HepG2 (cell line): ENCODE measurements at regions not wholly inside any gene's neighbourhood (a gene's known extent, or its start where the extent isn't known, plus 50 kb on each side); places are given as distances from the start of the nearest gene placed in this dataset.

Experiments used
- ATAC-seq: fragments of 200-7000 bp; cut with Tn5 transposase; 3 replicates; pipeline ENCODE4 v1.9.1; 2020; ENCODE audit warnings: mild to moderate bottlenecking, moderate library complexity
- BruUV-seq: library from RNA; stranded (reverse); fragments of 400-500 nt; replicated peaks from 2 replicates; lab custom pipeline; 2021; lab: Mats Ljungman, UMichigan
- CTCF ChIA-PET: fragments of 300-600 bp; formaldehyde crosslinking; extraction: SDS; loops from one replicate; lab custom pipeline; 2021; ENCODE audit warnings: low total read pairs, inconsistent platforms, low intra/inter-chr PET ratio; lab: Yijun Ruan, JAX
- POLR2A ChIA-PET: fragments of 350-600 bp; sonication (Branson Sonifier 250); formaldehyde crosslinking; loops from one replicate; lab custom pipeline; 2020; ENCODE audit warnings: antibody characterized with exemption, inconsistent platforms; lab: Yijun Ruan, JAX
- DNase-seq: peaks from one replicate; pipeline ENCODE4 v3.0.0-alpha.2; 2015; ENCODE audit warnings: low spot score
- FAIRE-seq: peaks from 3 replicates; lab custom pipeline; 2011; peaks lifted over from hg19 to GRCh38; lab: Jason Lieb, UNC
- H2AFZ ChIP-seq: one replicate; pipeline ENCODE4 v1.6.1; 2011; ENCODE audit warnings: low read length, inconsistent platforms
- H3K27ac ChIP-seq: fragments of 300-600 bp; 3 replicates; pipeline ENCODE4 v1.8.0; 2011; ENCODE audit warnings: mixed run types, mild to moderate bottlenecking, mixed read lengths, low read length, inconsistent platforms; ENCODE audit not compliant: insufficient read depth; ENCODE audit errors: extremely low read length
- H3K27me3 ChIP-seq, 2 experiments: fragments of 200-600 bp in 1 of 2; 2 replicates in 1 of 2; 3 replicates in 1 of 2; pipeline versions ENCODE4 v1.6.0 to v1.8.0; 2011; ENCODE audit warnings: low read length in 2 of 2, mild to moderate bottlenecking in 2 of 2, moderate library complexity in 2 of 2, inconsistent platforms in 1 of 2; ENCODE audit not compliant: insufficient read depth in 2 of 2, control insufficient read depth in 1 of 2
- H3K36me3 ChIP-seq, 2 experiments: fragments of 200-600 bp in 1 of 2; replicated peaks in 1 of 2; 2 replicates in 1 of 2; 3 replicates in 1 of 2; pipeline versions ENCODE4 v1.5.1 to v1.8.0; 2011; ENCODE audit warnings: low read length in 2 of 2, inconsistent platforms in 1 of 2; ENCODE audit not compliant: insufficient read depth in 2 of 2, control insufficient read depth in 1 of 2
- H3K4me1 ChIP-seq: 2 replicates; pipeline ENCODE4 v1.5.1; 2012; ENCODE audit warnings: low read length, inconsistent platforms; ENCODE audit not compliant: insufficient read depth
- H3K4me2 ChIP-seq: 2 replicates; pipeline ENCODE4 v1.6.0; 2011; ENCODE audit warnings: low read depth, low read length, inconsistent platforms
- H3K4me3 ChIP-seq, 3 experiments: fragments of 200-600 bp in 1 of 3; sonication (generic), shearing (Covaris generic) in 1 of 3; replicated peaks in 1 of 3; 2 replicates each; pipeline ENCODE4 v1.5.1; 2011 to 2016; ENCODE audit warnings: low read length in 3 of 3, inconsistent platforms in 2 of 3, low read depth in 2 of 3, mild to moderate bottlenecking in 2 of 3, control low read depth in 1 of 3, mixed read lengths in 1 of 3; ENCODE audit not compliant: insufficient read depth in 1 of 3
- H3K79me2 ChIP-seq: one replicate; pipeline ENCODE4 v1.6.1; 2011; ENCODE audit warnings: low read length, inconsistent platforms; ENCODE audit not compliant: insufficient read depth
- H3K9ac ChIP-seq: 2 replicates; pipeline ENCODE4 v1.6.0; 2011; ENCODE audit warnings: mild to moderate bottlenecking, low read depth, low read length, inconsistent platforms; ENCODE audit not compliant: insufficient read depth
- H3K9me3 ChIP-seq: 2 replicates; pipeline ENCODE4 v1.5.1; 2012; ENCODE audit warnings: mild to moderate bottlenecking, low read length
- H4K20me1 ChIP-seq: 2 replicates; pipeline ENCODE4 v1.6.0; 2011; ENCODE audit warnings: inconsistent platforms, mild to moderate bottlenecking, low read length, moderate library complexity; ENCODE audit not compliant: insufficient read depth
- BORCS8-MEF2B ChIP-seq: sonication (generic); formaldehyde crosslinking; IDR thresholded peaks from 2 replicates; pipeline ENCODE4 v1.8.0; 2022; ENCODE audit warnings: mild to moderate bottlenecking, missing genetic modification reagents
- CENPX ChIP-seq: sonication (generic); formaldehyde crosslinking; IDR thresholded peaks from 2 replicates; pipeline ENCODE4 v1.9.0; 2021; ENCODE audit warnings: mild to moderate bottlenecking, missing genetic modification reagents, moderate library complexity
- HNRNPK ChIP-seq: fragments of 200-400 bp; formaldehyde crosslinking; IDR thresholded peaks from 2 replicates; pipeline ENCODE4 v1.6.1; 2018; ENCODE audit warnings: low read length, low read depth, moderate library complexity, mild to moderate bottlenecking; ENCODE audit not compliant: poor library complexity, severe bottlenecking
- HNRNPUL1 ChIP-seq: fragments of 200-400 bp; formaldehyde crosslinking; IDR thresholded peaks from 2 replicates; pipeline ENCODE4 v1.6.1; 2017; ENCODE audit warnings: low read depth, mild to moderate bottlenecking, low read length, moderate library complexity
- KDM5B ChIP-seq: sonication (generic); formaldehyde crosslinking; IDR thresholded peaks from 2 replicates; pipeline ENCODE4 v1.4.0; 2020; ENCODE audit warnings: missing genetic modification reagents, mild to moderate bottlenecking, borderline replicate concordance
- MBD4 ChIP-seq: IDR thresholded peaks from 2 replicates; pipeline ENCODE4 v1.6.1; 2012; ENCODE audit warnings: low read length, inconsistent platforms, borderline replicate concordance
- MIXL1 ChIP-seq: IDR thresholded peaks from 2 replicates; pipeline ENCODE4 v1.6.1; 2016
- NR2F2 ChIP-seq: IDR thresholded peaks from 2 replicates; pipeline ENCODE4 v1.6.1; 2012; ENCODE audit warnings: low read depth, inconsistent platforms, borderline replicate concordance
- ZNF557 ChIP-seq: sonication (generic); formaldehyde crosslinking; IDR thresholded peaks from 2 replicates; pipeline ENCODE4 v1.4.0; 2020; ENCODE audit warnings: missing genetic modification reagents
- ZNF607 ChIP-seq: sonication (generic); formaldehyde crosslinking; IDR thresholded peaks from 2 replicates; pipeline ENCODE4 v1.5.1; 2020; ENCODE audit warnings: missing genetic modification reagents, mild to moderate bottlenecking, borderline replicate concordance
- ZSCAN31 ChIP-seq: sonication (generic); formaldehyde crosslinking; IDR thresholded peaks from 2 replicates; pipeline ENCODE4 v1.5.0; 2020; ENCODE audit warnings: low read depth, mild to moderate bottlenecking, missing genetic modification reagents
- WGBS: methylation state at CpG from one replicate; pipeline ENCODE4 v1.1.6; 2017; ENCODE audit warnings: low lambda C conversion rate; 5-methylcytosine and 5-hydroxymethylcytosine counted together
- in situ Hi-C: cut with HindIII; loops from 2 replicates; pipeline ENCODE4 v1.10.0; 2017; ENCODE audit warnings: low pct_unique_long_range_greater_than_20kb; ENCODE audit not compliant: extremely low pct_ligation_motif_present
- intact Hi-C: fragments of 100-400 bp; cut with micrococcal nuclease; formaldehyde crosslinking; loops from one replicate; pipeline ENCODE4 v1.10.0; 2022; ENCODE audit not compliant: unreplicated experiment
- TF ChIP-seq, protein P1 (sequence below): sonication (generic); formaldehyde crosslinking; conservative IDR thresholded peaks from 2 replicates; pipeline ENCODE4 v1.8.0; 2022; ENCODE audit warnings: missing genetic modification reagents
- TF ChIP-seq, protein P2 (sequence below): sonication (generic); formaldehyde crosslinking; IDR thresholded peaks from 2 replicates; pipeline ENCODE4 v1.5.1; 2020; ENCODE audit warnings: mild to moderate bottlenecking, moderate library complexity, missing genetic modification reagents
- TF ChIP-seq, protein P3 (sequence below): sonication (generic); formaldehyde crosslinking; IDR thresholded peaks from 2 replicates; pipeline ENCODE4 v1.4.0; 2020; ENCODE audit warnings: mild to moderate bottlenecking, low read depth, missing genetic modification reagents

DNA sequence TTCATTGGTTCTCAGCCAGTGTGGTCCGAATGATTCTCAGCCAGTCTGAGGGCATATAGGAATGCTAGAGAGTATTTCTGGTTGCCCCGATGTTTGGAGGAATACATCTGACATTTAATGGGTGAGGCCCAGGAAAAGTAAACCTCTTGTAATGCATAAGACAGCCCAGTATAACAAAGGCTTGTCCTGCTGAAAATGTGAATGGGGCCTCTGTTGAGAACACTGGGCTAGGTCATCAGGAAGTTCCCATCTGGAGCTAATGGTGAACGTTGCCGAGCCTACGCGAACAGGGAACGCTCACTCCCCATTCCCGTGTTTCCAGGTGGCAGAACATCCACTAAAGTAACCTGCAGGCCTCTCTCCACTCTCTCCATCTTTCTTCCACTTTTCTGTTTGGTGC lies 132.0 kb upstream of the CLNK start:
- POLR2A ChIA-PET = no interaction called here
- intact Hi-C loops (no loop called here), in situ Hi-C loops (no loop called here)
- Histone ChIP-seq H3K9me3 (peaks cover 27% of the 10 kb centered on the region), H3K4me1 (no peaks in the 10 kb centered on the region), H3K27me3 (no peaks in the 10 kb centered on the region; a peak in 1 of 5 replicates), H4K20me1 (no peaks in the 10 kb centered on the region), H3K36me3 (no peaks in the 10 kb centered on the region), H3K27ac (no peak overlapping the region), H3K4me3 (no peak overlapping the region), H3K79me2 (no peaks in the 10 kb centered on the region), H3K9ac (no peak overlapping the region), H3K4me2 (no peak overlapping the region), H2AFZ (no peak overlapping the region)
- BruUV-seq = no TSS peak
- no peak for TF ChIP-seq NR2F2
- TF ChIP-seq HNRNPK = no peak
- no peak for TF ChIP-seq KDM5B (CRISPR knock-in tag)
- TF ChIP-seq HNRNPUL1 = no peak
- TF ChIP-seq MIXL1 = no peak
- no peak for TF ChIP-seq BORCS8-MEF2B (CRISPR knock-in tag)
- TF ChIP-seq CENPX = no peak
- no peak for TF ChIP-seq ZNF607 (CRISPR knock-in tag)
- TF ChIP-seq, protein P1, sequence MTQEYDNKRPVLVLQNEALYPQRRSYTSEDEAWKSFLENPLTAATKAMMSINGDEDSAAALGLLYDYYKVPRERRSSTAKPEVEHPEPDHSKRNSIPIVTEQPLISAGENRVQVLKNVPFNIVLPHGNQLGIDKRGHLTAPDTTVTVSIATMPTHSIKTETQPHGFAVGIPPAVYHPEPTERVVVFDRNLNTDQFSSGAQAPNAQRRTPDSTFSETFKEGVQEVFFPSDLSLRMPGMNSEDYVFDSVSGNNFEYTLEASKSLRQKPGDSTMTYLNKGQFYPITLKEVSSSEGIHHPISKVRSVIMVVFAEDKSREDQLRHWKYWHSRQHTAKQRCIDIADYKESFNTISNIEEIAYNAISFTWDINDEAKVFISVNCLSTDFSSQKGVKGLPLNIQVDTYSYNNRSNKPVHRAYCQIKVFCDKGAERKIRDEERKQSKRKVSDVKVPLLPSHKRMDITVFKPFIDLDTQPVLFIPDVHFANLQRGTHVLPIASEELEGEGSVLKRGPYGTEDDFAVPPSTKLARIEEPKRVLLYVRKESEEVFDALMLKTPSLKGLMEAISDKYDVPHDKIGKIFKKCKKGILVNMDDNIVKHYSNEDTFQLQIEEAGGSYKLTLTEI = no peak
- TF ChIP-seq, protein P2, sequence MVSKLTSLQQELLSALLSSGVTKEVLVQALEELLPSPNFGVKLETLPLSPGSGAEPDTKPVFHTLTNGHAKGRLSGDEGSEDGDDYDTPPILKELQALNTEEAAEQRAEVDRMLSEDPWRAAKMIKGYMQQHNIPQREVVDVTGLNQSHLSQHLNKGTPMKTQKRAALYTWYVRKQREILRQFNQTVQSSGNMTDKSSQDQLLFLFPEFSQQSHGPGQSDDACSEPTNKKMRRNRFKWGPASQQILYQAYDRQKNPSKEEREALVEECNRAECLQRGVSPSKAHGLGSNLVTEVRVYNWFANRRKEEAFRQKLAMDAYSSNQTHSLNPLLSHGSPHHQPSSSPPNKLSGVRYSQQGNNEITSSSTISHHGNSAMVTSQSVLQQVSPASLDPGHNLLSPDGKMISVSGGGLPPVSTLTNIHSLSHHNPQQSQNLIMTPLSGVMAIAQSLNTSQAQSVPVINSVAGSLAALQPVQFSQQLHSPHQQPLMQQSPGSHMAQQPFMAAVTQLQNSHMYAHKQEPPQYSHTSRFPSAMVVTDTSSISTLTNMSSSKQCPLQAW (CRISPR knock-in tag) = no peak
- no peak for TF ChIP-seq ZNF557 (CRISPR knock-in tag)
- no peak for TF ChIP-seq ZSCAN31 (CRISPR knock-in tag)
- TF ChIP-seq, protein P3, sequence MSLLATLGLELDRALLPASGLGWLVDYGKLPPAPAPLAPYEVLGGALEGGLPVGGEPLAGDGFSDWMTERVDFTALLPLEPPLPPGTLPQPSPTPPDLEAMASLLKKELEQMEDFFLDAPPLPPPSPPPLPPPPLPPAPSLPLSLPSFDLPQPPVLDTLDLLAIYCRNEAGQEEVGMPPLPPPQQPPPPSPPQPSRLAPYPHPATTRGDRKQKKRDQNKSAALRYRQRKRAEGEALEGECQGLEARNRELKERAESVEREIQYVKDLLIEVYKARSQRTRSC (CRISPR knock-in tag) = no peak
- no peak for TF ChIP-seq MBD4
- DNase-seq = no peak
- WGBS = 60% methylated on average over 8 of the region's 8 CpGs
- no peak for FAIRE-seq
- CTCF ChIA-PET = no interaction called here
- ATAC-seq = no peak
